Heart left ventricle (tissue), 16 donors: ENCODE measurements at regions not wholly inside any gene's neighbourhood (a gene's known extent, or its start where the extent isn't known, plus 50 kb on each side); places are given as distances from the start of the nearest gene placed in this dataset.

Experiments
- ATAC-seq, 4 donors: fragments of 200-7000 bp; cut with Tn5 transposase; one replicate each; pipeline ENCODE4 v1.9.1; 2020 to 2022; ENCODE audit warnings: moderate library complexity in 4 of 4, mild to moderate bottlenecking in 3 of 4, moderate number of reproducible peaks in 1 of 4
- DNase-seq, 5 donors: peaks; one replicate each; pipeline ENCODE4 v3.0.0-alpha.2; 2020
- H3K27ac ChIP-seq, 12 donors: fragments of 200-600 bp; sonication (generic) in 4 of 12; one replicate each; pipeline versions ENCODE4 v1.5.0 to v1.8.0; 2016 to 2022; ENCODE audit warnings: mild to moderate bottlenecking in 2 of 12
- H3K27me3 ChIP-seq, 9 donors: fragments of 200-600 bp; sonication (generic) in 2 of 9; one replicate each; pipeline versions ENCODE4 v1.5.1 to v1.8.0; 2016 to 2022; ENCODE audit warnings: mild to moderate bottlenecking in 3 of 9
- H3K36me3 ChIP-seq, 9 donors: fragments of 200-600 bp; sonication (generic) in 2 of 9; one replicate each; pipeline versions ENCODE4 v1.5.0 to v1.8.0; 2018 to 2022; ENCODE audit warnings: mild to moderate bottlenecking in 2 of 9
- H3K4me1 ChIP-seq, 12 donors: fragments of 200-600 bp; sonication (generic) in 4 of 12; one replicate each; pipeline versions ENCODE4 v1.5.0 to v1.8.0; 2016 to 2022; ENCODE audit warnings: mild to moderate bottlenecking in 3 of 12
- H3K4me3 ChIP-seq, 12 donors: fragments of 200-600 bp; sonication (generic) in 4 of 12; one replicate each; pipeline versions ENCODE4 v1.5.0 to v1.8.0; 2017 to 2022; ENCODE audit warnings: mild to moderate bottlenecking in 9 of 12, moderate library complexity in 4 of 12
- H3K9me3 ChIP-seq, 12 donors: fragments of 200-600 bp; sonication (generic) in 4 of 12; one replicate each; pipeline versions ENCODE4 v1.5.0 to v1.8.0; 2016 to 2022; ENCODE audit warnings: mild to moderate bottlenecking in 1 of 12
- POLR2A ChIP-seq, 2 donors: fragments of 450-650 bp; IDR thresholded peaks; one replicate each; pipeline ENCODE4 v1.6.1; 2017; ENCODE audit warnings: antibody characterized with exemption in 2 of 2, mild to moderate bottlenecking in 2 of 2, moderate library complexity in 2 of 2
- WGBS, 4 donors: extraction: QIAGEN DNeasy Blood & Tissue Kit in 2 of 4; methylation state at CpG; one replicate each; pipeline versions ENCODE4 v1.1.5 to v1.1.7; 2013 to 2018; 5-methylcytosine and 5-hydroxymethylcytosine counted together
- intact Hi-C, 10 donors: fragments of 100-400 bp; cut with DNase I; formaldehyde crosslinking; loops; one replicate each; pipeline versions ENCODE4 v1.11.1 to v1.14.2; 2022
- TF ChIP-seq, protein P1 (sequence below), 12 donors: fragments of 200-600 bp; sonication (generic) in 4 of 12; IDR thresholded peaks; one replicate each; pipeline versions ENCODE4 v1.5.0 to v1.8.0; 2018 to 2022; ENCODE audit warnings: antibody characterized with exemption in 12 of 12, mild to moderate bottlenecking in 5 of 12
- donor health status: ischemic (EF 13 %, LVEDD 7.1; RV severe dilation, severe dysfunction).
- donor health status: healthy with polysubstance abuse.
- donor health status: DM: no; HTN: yes; CAD: no.
- donor health status: DM: no; HTN: no; CAD: no.
- donor health status: ischemic (EF 25% LVEDD 6.9; RV normal size, moderate dysfunction).
- donor health status: ischemic (EF 25% LVEDD 5.7; RV mildly dilated, moderate dysfunction).
- donor health status: healthy.
- donor health status: DM: yes; HTN: yes; CAD: no.
- donor health status: ischemic (EF 35%, LVEDD 5.7; RV mildly dilated, moderate dysfunction).
- donor health status: nonischemic (EF 11% LVEDD 7.7; RV severe dilation, severe dysfunction).
- donor health status: DM: yes; HTN: yes; CAD: no.
- donor health status: PGD.
- donor health status: ischemic (EF 29% LVEDD 5.4; RV normal size, mild dysfunction).
- donor health status: nonischemic (EF 23%, LVEDD 6.1; RV moderate dilation, normal function).

DNA sequence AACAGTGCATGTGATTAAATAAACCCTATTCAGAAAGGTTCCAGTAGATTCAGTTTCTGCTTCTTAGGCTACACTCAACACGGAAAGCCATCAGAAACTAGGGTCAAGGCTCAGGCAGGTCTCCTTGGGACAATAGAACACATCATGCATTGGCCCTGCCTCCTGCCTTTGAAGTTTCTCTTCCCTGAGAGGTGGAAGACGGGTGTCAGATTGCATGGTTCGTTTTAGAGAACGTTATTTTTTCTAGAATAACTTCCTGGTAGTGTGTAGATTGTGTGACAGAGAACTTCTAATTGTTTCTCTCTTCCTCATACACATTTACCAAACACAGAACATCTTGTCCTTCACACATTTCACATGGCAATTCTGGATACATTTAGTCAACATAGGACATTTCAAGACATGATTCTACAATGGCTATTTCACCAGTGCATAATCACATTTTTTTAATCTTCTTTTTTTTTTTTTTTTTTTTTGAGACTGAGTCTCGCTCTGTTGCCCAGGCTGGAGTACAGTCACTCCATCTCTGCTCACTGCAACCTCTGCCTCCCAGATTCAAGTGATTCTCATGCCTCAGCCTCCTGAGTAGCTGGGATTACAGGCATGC lies 106.6 kb upstream of the AMN1 start:
- Histone ChIP-seq H3K27ac (peak overlapping the region in 1 of 12 donors; percentile 39), H3K9me3 (peaks cover 0 to 38% (median 6%) of the 10 kb centered on the region in 12 donors), H3K4me3 (no peak overlapping the region), H3K27me3 (no peaks in the 10 kb centered on the region), H3K4me1 (peaks cover 0 to 32% (median 0%) of the 10 kb centered on the region in 12 donors), H3K36me3 (no peaks in the 10 kb centered on the region)
- DNase-seq (no peak), ATAC-seq (peak in 1 of 4 donors; percentile 42)
- TF ChIP-seq, protein P1, sequence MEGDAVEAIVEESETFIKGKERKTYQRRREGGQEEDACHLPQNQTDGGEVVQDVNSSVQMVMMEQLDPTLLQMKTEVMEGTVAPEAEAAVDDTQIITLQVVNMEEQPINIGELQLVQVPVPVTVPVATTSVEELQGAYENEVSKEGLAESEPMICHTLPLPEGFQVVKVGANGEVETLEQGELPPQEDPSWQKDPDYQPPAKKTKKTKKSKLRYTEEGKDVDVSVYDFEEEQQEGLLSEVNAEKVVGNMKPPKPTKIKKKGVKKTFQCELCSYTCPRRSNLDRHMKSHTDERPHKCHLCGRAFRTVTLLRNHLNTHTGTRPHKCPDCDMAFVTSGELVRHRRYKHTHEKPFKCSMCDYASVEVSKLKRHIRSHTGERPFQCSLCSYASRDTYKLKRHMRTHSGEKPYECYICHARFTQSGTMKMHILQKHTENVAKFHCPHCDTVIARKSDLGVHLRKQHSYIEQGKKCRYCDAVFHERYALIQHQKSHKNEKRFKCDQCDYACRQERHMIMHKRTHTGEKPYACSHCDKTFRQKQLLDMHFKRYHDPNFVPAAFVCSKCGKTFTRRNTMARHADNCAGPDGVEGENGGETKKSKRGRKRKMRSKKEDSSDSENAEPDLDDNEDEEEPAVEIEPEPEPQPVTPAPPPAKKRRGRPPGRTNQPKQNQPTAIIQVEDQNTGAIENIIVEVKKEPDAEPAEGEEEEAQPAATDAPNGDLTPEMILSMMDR (IDR thresholded peaks at IDR 0.05), result no peak
- no peak for TF ChIP-seq POLR2A (IDR thresholded peaks at IDR 0.05)
- intact Hi-C loops, result loop anchor here in 1 of 10 donors (10.0 kb wide), 1 partner anchor 119 kb away; the partner anchor contains the start of gene RESF1
- 58 to 61% (median 60%) methylated on average over 5 of the region's 5 CpGs for WGBS, 4 donors

DNA sequence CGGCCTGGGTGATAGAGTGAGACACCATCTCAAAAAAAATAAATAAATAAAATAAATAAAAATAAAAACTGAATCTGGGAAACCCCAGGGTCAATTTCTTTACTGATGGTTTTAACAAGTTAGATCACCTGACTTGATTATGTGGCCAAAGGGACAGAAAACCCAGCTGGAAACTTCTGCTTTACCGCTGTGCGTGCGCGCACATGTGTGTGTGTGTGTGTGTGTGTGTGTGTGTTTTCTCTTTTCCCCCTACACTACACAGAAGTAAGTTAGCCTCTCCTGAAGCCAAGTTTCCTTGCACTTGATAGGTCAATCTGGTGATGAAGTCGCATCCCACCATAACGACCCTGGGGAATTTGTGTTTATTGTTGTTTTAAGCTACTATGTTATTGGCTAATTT lies 105.3 kb upstream of the AMN1 start:
- no peak overlapping the region for H3K4me3 ChIP-seq
- H3K9me3 ChIP-seq, result peaks cover 0 to 38% (median 6%) of the 10 kb centered on the region in 12 donors
- no peaks in the 10 kb centered on the region for H3K27me3 ChIP-seq
- H3K4me1 ChIP-seq, result peaks cover 0 to 32% (median 0%) of the 10 kb centered on the region in 12 donors
- intact Hi-C loops, result loop anchor here in 1 of 10 donors (10.0 kb wide), 1 partner anchor 121 kb away; the partner anchor contains the start of gene RESF1
- no peaks in the 10 kb centered on the region for H3K36me3 ChIP-seq
- peak overlapping the region in 1 of 12 donors; percentile 85 for H3K27ac ChIP-seq
- TF ChIP-seq POLR2A (IDR thresholded peaks at IDR 0.05), result no peak
- TF ChIP-seq, protein P1 (IDR thresholded peaks at IDR 0.05), result no peak
- ATAC-seq (no peak), DNase-seq (no peak)
- 86 to 96% (median 94%) methylated on average over 7 of the region's 7 CpGs for WGBS, 4 donors

DNA sequence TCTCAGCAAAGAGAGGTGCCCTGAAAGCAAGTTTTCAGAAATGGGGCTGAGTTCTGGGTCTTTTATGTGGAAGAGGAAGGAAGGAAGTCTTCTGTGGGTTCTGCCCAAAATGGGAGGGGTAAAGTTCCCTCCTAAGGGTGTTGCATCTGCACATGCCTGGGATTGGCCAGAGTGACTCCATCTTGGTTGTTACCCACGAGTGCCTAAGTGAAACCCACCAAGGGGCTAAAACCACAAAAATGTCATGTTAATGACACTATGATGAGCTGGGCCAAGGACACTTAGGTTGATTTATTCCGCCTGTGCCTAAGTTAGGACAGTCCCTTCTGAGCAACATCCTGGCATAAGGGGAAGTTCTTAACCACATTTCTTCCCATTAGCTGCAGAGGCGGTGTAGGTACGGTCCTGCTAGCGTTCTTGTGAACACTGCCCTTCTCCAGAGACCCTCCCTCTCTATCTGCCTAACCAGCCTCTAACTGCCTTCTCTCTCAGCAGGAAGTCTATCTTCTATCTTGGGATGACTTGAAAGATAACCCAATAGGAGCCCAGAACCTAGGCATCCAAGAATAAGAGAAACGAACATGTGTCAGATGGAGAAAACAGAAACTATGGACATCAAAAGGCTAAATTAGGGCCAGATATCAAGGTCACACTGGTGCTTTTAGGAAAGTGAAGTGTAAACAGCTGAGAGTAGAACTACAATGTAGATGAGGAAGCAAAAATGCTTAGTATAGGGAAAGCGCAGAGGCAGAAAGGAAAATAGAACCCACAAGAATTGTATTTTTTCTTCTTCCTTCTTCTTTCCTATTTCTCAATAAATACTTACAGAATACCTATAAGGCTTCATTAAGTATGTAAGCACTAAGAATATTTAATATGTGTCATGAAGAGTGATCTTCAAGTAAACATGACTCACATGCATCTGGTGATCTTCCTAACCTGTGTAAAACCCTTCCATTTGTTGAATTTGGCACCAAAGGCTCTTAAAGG lies 104.2 kb upstream of the AMN1 start:
- Histone ChIP-seq H3K4me1 (peaks cover 0 to 32% (median 0%) of the 10 kb centered on the region in 12 donors), H3K27me3 (no peaks in the 10 kb centered on the region), H3K9me3 (peaks cover 0 to 35% (median 6%) of the 10 kb centered on the region in 12 donors), H3K27ac (peak overlapping the region in 2 of 12 donors; percentile 39 to 85), H3K4me3 (no peak overlapping the region), H3K36me3 (no peaks in the 10 kb centered on the region)
- no peak for TF ChIP-seq POLR2A (IDR thresholded peaks at IDR 0.05)
- TF ChIP-seq, protein P1 (IDR thresholded peaks at IDR 0.05), result no peak
- intact Hi-C loops, result loop anchor here in 1 of 10 donors (10.0 kb wide), 1 partner anchor 122 kb away; the partner anchor contains the start of gene RESF1
- DNase-seq (peak in 2 of 5 donors; percentile 12 to 18), ATAC-seq (peak in 3 of 4 donors; percentile 36 to 66 (median 62))
- WGBS, 4 donors, result 74 to 85% (median 80%) methylated on average over 7 of the region's 7 CpGs
